ENCODE measurements at regions not wholly inside any gene's neighbourhood (a gene's known extent, or its start where the extent isn't known, plus 50 kb on each side); places are given as distances from the start of the nearest gene placed in this dataset.
"Not testable (repeated sequence)": the region's sequence is repeated elsewhere in the genome, so short reads cannot be mapped to it uniquely, and the experiment has no call there.

GRCh38 chr12:67072281-67072680 is 196.9 kb upstream of the CAND1 start:
- DNase-seq: not testable (repeated sequence)

GRCh38 chr12:67073336-67073735 is 195.8 kb upstream of the CAND1 start:
- no peak for DNase-seq

GRCh38 chr12:67074072-67074471 is 195.1 kb upstream of the CAND1 start:
- no peak for DNase-seq

- DNase-seq: no peak
These were observed 191.5 kb upstream of the CAND1 start for GRCh38 chr12:67077617-67078016.

GRCh38 chr12:67078957-67079356 is 190.2 kb upstream of the CAND1 start:
- no peak for DNase-seq

GRCh38 chr12:67080637-67081036 is 188.5 kb upstream of the CAND1 start:
- DNase-seq: no peak

GRCh38 chr12:67082221-67082620 is 186.9 kb upstream of the CAND1 start:
- DNase-seq: no peak

- DNase-seq: no peak
These were observed 183.5 kb upstream of the CAND1 start for GRCh38 chr12:67085699-67086098.

- no peak for DNase-seq
These were observed 183.0 kb upstream of the CAND1 start for GRCh38 chr12:67086116-67086515.

- DNase-seq: no peak
These were observed 180.6 kb upstream of the CAND1 start for GRCh38 chr12:67088401-67089118.

- peak in 5 of 56 donors; percentile 0 to 18 (median 15) for DNase-seq
These were observed 178.0 kb upstream of the CAND1 start for GRCh38 chr12:67091204-67091603.

- no peak for DNase-seq
These were observed 177.5 kb upstream of the CAND1 start for GRCh38 chr12:67091678-67092077.

GRCh38 chr12:67092934-67093333 is 176.2 kb upstream of the CAND1 start:
- DNase-seq: not testable (repeated sequence)

GRCh38 chr12:67096533-67097318 is 172.4 kb upstream of the CAND1 start:
- DNase-seq: no peak

- no peak for DNase-seq
These were observed 169.3 kb upstream of the CAND1 start for GRCh38 chr12:67099858-67100257.

- DNase-seq: no peak
These were observed 165.6 kb upstream of the CAND1 start for GRCh38 chr12:67103521-67103920.

- no peak for DNase-seq
These were observed 161.9 kb upstream of the CAND1 start for GRCh38 chr12:67107235-67107634.

GRCh38 chr12:67107751-67108269 is 161.3 kb upstream of the CAND1 start:
- peak in 1 of 56 donors; percentile 1 for DNase-seq

GRCh38 chr12:67110345-67110744 is 158.8 kb upstream of the CAND1 start:
- not testable (repeated sequence) for DNase-seq

GRCh38 chr12:67111182-67111581 is 158.0 kb upstream of the CAND1 start:
- no peak for DNase-seq

GRCh38 chr12:67112586-67112985 is 156.6 kb upstream of the CAND1 start:
- DNase-seq: no peak

- DNase-seq: no peak
These were observed 153.0 kb upstream of the CAND1 start for GRCh38 chr12:67116134-67116533.

GRCh38 chr12:67122584-67122983 is 146.6 kb upstream of the CAND1 start:
- no peak for DNase-seq
